SK-N-SH (cell line): ENCODE measurements at regions not wholly inside any gene's neighbourhood (a gene's known extent, or its start where the extent isn't known, plus 50 kb on each side); places are given as distances from the start of the nearest gene placed in this dataset.

Source experiments
- CTCF ChIA-PET: fragments of 300-600, 350-600 bp; formaldehyde crosslinking; extraction: SDS; loops from one replicate; lab custom pipeline; 2021; lab: Yijun Ruan, JAX
- POLR2A ChIA-PET: fragments of 350-600 bp; sonication (Branson Sonifier 250); formaldehyde crosslinking; extraction: SDS; loops from one replicate; lab custom pipeline; 2020; ENCODE audit warnings: antibody characterized with exemption, inconsistent platforms; lab: Yijun Ruan, JAX
- DNase-seq: peaks from one replicate; pipeline ENCODE4 v3.0.0; 2012
- H2AFZ ChIP-seq: fragments of 200-600 bp; sonication (generic); 2 replicates; pipeline ENCODE4 v1.8.1; 2016; ENCODE audit warnings: antibody characterized with exemption, mild to moderate bottlenecking, low read depth
- H3F3A ChIP-seq: fragments of 200-600 bp; sonication (generic); replicated peaks from 2 replicates; pipeline ENCODE3; 2016; ENCODE audit warnings: antibody characterized with exemption, mild to moderate bottlenecking; ENCODE audit not compliant: insufficient read depth
- H3K27ac ChIP-seq, 2 experiments: fragments of 200-500 bp in 1 of 2; fragments of 200-600 bp in 1 of 2; sonication (Bioruptor generic) in 1 of 2; sonication (generic), shearing (Covaris generic) in 1 of 2; 2 replicates each; pipeline versions ENCODE4 v1.5.1 to v1.6.1; 2014 to 2016; ENCODE audit warnings: low read depth in 2 of 2, inconsistent platforms in 1 of 2, low read length in 1 of 2, mild to moderate bottlenecking in 1 of 2, mixed read lengths in 1 of 2
- H3K27me3 ChIP-seq: fragments of 200-600 bp; sonication (generic), shearing (Covaris generic); 2 replicates; pipeline ENCODE4 v1.6.1; 2016; ENCODE audit warnings: mixed run types; ENCODE audit not compliant: insufficient read depth
- H3K36me3 ChIP-seq, 2 experiments: fragments of 200-500 bp in 1 of 2; fragments of 200-600 bp in 1 of 2; sonication (Bioruptor generic) in 1 of 2; sonication (generic) in 1 of 2; replicated peaks in 1 of 2; 2 replicates each; pipeline versions ENCODE3 to v1.5.1; 2014 to 2016; ENCODE audit warnings: low read length in 1 of 2, mild to moderate bottlenecking in 1 of 2; ENCODE audit not compliant: insufficient read depth in 2 of 2, control insufficient read depth in 1 of 2
- H3K4me1 ChIP-seq, 2 experiments: fragments of 200-500 bp in 1 of 2; fragments of 200-600 bp in 1 of 2; sonication (Bioruptor generic) in 1 of 2; sonication (generic), shearing (Covaris generic) in 1 of 2; 2 replicates each; pipeline versions ENCODE4 v1.5.1 to v1.6.1; 2014 to 2016; ENCODE audit warnings: low read depth in 1 of 2, low read length in 1 of 2, mixed run types in 1 of 2; ENCODE audit not compliant: insufficient read depth in 2 of 2, control insufficient read depth in 1 of 2
- H3K4me2 ChIP-seq: fragments of 200-600 bp; sonication (generic), shearing (Covaris generic); 2 replicates; pipeline ENCODE4 v1.6.1; 2017; ENCODE audit warnings: mixed run types
- H3K4me3 ChIP-seq, 2 experiments: fragments of 200-500 bp in 1 of 2; fragments of 200-600 bp in 1 of 2; sonication (Bioruptor generic) in 1 of 2; sonication (generic), shearing (Covaris generic) in 1 of 2; 2 replicates each; pipeline versions ENCODE4 v1.5.1 to v1.8.1; 2014 to 2016; ENCODE audit warnings: low read depth in 2 of 2, inconsistent platforms in 1 of 2, low read length in 1 of 2, mild to moderate bottlenecking in 1 of 2, mixed read lengths in 1 of 2, moderate library complexity in 1 of 2
- H3K79me2 ChIP-seq: fragments of 200-600 bp; sonication (generic); 2 replicates; pipeline ENCODE4 v1.8.1; 2017; ENCODE audit warnings: mild to moderate bottlenecking; ENCODE audit not compliant: insufficient read depth
- H3K9ac ChIP-seq: fragments of 200-600 bp; sonication (generic); 2 replicates; pipeline ENCODE4 v1.6.1; 2017; ENCODE audit warnings: mixed run types
- H3K9me2 ChIP-seq: fragments of 200-600 bp; sonication (generic); 2 replicates; pipeline ENCODE4 v1.6.1; 2017; ENCODE audit warnings: mixed run types
- H3K9me3 ChIP-seq: fragments of 200-600 bp; sonication (generic); 2 replicates; pipeline ENCODE4 v1.6.1; 2017; ENCODE audit warnings: mixed run types, mild to moderate bottlenecking, moderate library complexity
- H4K20me1 ChIP-seq: fragments of 200-600 bp; sonication (generic); 2 replicates; pipeline ENCODE4 v1.6.1; 2017; ENCODE audit warnings: mild to moderate bottlenecking, mixed run types; ENCODE audit not compliant: insufficient read depth
- CHD2 ChIP-seq: fragments of 150-350 bp; IDR thresholded peaks from 2 replicates; pipeline ENCODE4 v1.6.1; 2018; ENCODE audit warnings: low read length; ENCODE audit not compliant: partially characterized antibody
- ELF1 ChIP-seq: IDR thresholded peaks from 2 replicates; pipeline ENCODE4 v1.4.0; 2012
- FOXM1 ChIP-seq: IDR thresholded peaks from 2 replicates; pipeline ENCODE4 v1.4.0; 2012; ENCODE audit warnings: low read depth, mild to moderate bottlenecking
- GABPA ChIP-seq: IDR thresholded peaks from 2 replicates; pipeline ENCODE4 v1.4.0; 2012; ENCODE audit warnings: low read depth, mild to moderate bottlenecking
- MEF2A ChIP-seq: IDR thresholded peaks from 2 replicates; pipeline ENCODE4 v1.4.0; 2012; ENCODE audit warnings: low read depth, borderline replicate concordance
- NFIC ChIP-seq: IDR thresholded peaks from 2 replicates; pipeline ENCODE4 v1.4.0; 2012; ENCODE audit warnings: borderline replicate concordance
- RXRA ChIP-seq: IDR thresholded peaks from 2 replicates; pipeline ENCODE4 v1.4.0; 2012; ENCODE audit warnings: low read depth, mild to moderate bottlenecking, borderline replicate concordance
- SIN3A ChIP-seq: IDR thresholded peaks from 2 replicates; pipeline ENCODE4 v1.6.1; 2012; ENCODE audit warnings: low read depth, mild to moderate bottlenecking, low read length, moderate library complexity, borderline replicate concordance
- SMC3 ChIP-seq: IDR thresholded peaks from 2 replicates; pipeline ENCODE4 v1.6.1; 2012; ENCODE audit warnings: low read depth, low read length, improper control_type of control experiment
- TAF1 ChIP-seq: IDR thresholded peaks from 2 replicates; pipeline ENCODE4 v1.6.1; 2012; ENCODE audit warnings: low read depth, mild to moderate bottlenecking, low read length, moderate library complexity, borderline replicate concordance
- WGBS: methylation state at CpG from one replicate; pipeline ENCODE4 v1.1.6; 2017; ENCODE audit warnings: low lambda C conversion rate; 5-methylcytosine and 5-hydroxymethylcytosine counted together
- TF ChIP-seq, protein P1 (sequence below): IDR thresholded peaks from 2 replicates; pipeline ENCODE4 v1.4.0; 2012; ENCODE audit warnings: low read depth
- TF ChIP-seq, protein P2 (sequence below): IDR thresholded peaks from 2 replicates; pipeline ENCODE4; 2012

DNA sequence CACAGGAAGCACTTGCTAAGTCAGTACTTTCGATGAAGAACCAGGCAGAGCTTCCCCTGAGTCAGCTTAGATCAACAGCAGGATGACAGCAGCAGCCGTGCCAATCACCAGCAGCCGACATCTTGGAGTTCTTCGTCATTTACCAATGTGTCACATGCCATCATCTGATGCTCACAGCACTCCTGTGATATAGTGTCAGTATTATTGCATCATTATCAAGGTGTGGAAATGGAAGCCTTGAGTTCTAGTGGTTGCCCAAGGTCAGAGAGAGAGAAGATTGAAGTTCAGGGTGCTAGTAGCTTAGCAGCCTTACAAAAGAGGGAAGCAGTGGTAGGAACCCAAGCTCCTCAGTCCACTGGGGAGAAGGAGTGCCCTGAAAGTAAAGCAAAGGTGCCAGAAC lies 331.5 kb downstream of the ZNF536 start:
- Histone ChIP-seq H3K36me3 (no peaks in the 10 kb centered on the region), H4K20me1 (no peaks in the 10 kb centered on the region), H3K4me1 (no peaks in the 10 kb centered on the region), H3K4me2 (no peak overlapping the region), H3F3A (no peaks in the 10 kb centered on the region), H3K79me2 (no peaks in the 10 kb centered on the region), H3K9me2 (no peaks in the 10 kb centered on the region), H2AFZ (no peak overlapping the region), H3K9me3 (no peaks in the 10 kb centered on the region), H3K4me3 (no peak overlapping the region), H3K9ac (no peak overlapping the region), H3K27me3 (no peaks in the 10 kb centered on the region), H3K27ac (no peak overlapping the region)
- no peak for DNase-seq
- WGBS, result 83% methylated on average over 3 of the region's 4 CpGs
- TF ChIP-seq RXRA (no peak), GABPA (no peak), SIN3A (no peak)
- TF ChIP-seq, protein P1, sequence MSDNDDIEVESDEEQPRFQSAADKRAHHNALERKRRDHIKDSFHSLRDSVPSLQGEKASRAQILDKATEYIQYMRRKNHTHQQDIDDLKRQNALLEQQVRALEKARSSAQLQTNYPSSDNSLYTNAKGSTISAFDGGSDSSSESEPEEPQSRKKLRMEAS, result no peak
- CTCF ChIA-PET, result interaction anchor here (0.9 to 2.8 kb wide), 5 partner anchors 16 to 1521 kb away, joined by 3 to 14 read pairs (median 3); no protein-coding TSS in a partner anchor
- POLR2A ChIA-PET, result interaction anchor here (0.6 kb wide), 1 partner anchor 1194 kb away, joined by 3 read pairs; no protein-coding TSS in a partner anchor

DNA sequence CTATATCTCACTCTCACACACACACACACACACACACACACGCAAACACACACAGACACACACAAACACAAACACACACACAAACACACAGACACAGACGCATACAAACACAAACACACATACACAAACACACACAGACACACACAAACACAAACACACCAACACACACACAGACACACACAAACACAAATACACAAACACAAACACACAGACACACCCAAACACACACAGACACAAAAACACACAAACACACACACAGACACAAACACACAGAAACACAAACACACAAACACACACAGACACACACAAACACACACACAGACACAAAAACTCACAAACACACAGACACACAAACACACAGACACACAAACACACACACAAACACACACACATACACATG lies 329.0 kb downstream of the ZNF536 start:
- DNase-seq, result no peak
- CTCF ChIA-PET, result no interaction called here

More for the DNA sequence above, 329.0 kb downstream of the ZNF536 start:
- no peaks in the 10 kb centered on the region for H3K27me3 ChIP-seq
- POLR2A ChIA-PET, result no interaction called here
- no peak overlapping the region for H2AFZ ChIP-seq
- WGBS, result 71% methylated on average over 2 of the region's 2 CpGs
- H3K27ac ChIP-seq, result no peak overlapping the region
- no peak overlapping the region for H3K9ac ChIP-seq
- H3K4me2 ChIP-seq, result no peak overlapping the region
- H3K9me3 ChIP-seq, result no peaks in the 10 kb centered on the region
- H3F3A ChIP-seq, result no peaks in the 10 kb centered on the region
- no peak overlapping the region for H3K4me3 ChIP-seq
- no peaks in the 10 kb centered on the region for H3K9me2 ChIP-seq
- H3K4me1 ChIP-seq, result peaks cover 0 to 5% of the 10 kb centered on the region in 2 experiments; a peak in 1 of 4 replicates
- H3K36me3 ChIP-seq, result no peaks in the 10 kb centered on the region
- no peaks in the 10 kb centered on the region for H4K20me1 ChIP-seq
- no peaks in the 10 kb centered on the region for H3K79me2 ChIP-seq
- TF ChIP-seq FOXM1 (no peak), MEF2A (no peak), RXRA (no peak), GABPA (no peak), NFIC (no peak), CHD2 (no peak), SMC3 (no peak), TAF1 (no peak), ELF1 (no peak)
- TF ChIP-seq, protein P2, sequence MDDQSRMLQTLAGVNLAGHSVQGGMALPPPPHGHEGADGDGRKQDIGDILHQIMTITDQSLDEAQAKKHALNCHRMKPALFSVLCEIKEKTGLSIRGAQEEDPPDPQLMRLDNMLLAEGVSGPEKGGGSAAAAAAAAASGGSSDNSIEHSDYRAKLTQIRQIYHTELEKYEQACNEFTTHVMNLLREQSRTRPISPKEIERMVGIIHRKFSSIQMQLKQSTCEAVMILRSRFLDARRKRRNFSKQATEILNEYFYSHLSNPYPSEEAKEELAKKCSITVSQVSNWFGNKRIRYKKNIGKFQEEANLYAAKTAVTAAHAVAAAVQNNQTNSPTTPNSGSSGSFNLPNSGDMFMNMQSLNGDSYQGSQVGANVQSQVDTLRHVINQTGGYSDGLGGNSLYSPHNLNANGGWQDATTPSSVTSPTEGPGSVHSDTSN, result no peak
- TF ChIP-seq, protein P1, result no peak
